ENCODE measurements at regions not wholly inside any gene's neighbourhood (a gene's known extent, or its start where the extent isn't known, plus 50 kb on each side); places are given as distances from the start of the nearest gene placed in this dataset.

DNA sequence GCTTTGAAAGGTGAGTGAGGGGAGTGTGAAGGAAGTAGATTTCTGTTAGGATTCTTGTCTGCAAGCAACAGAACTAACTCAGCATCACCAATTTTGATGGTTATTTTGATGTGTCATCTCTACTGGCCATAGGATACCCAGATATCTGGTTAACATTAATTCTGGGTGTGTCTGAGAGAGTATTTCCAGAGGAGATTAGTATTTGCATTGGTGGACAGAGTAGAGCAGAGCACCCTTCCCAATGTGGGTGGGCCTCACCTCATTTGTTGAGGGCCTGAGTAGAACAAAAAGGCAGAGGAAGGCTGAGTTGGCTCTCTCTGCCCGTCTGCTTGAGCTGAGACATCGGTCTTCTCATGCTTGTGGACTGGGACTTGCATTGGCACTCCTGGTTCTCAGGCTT is 121.8 kb upstream of the POU3F1 start:
- H3K27ac ChIP-seq, result no peak overlapping the region
- no peaks in the 10 kb centered on the region for H3K27me3 ChIP-seq (replicated peaks; ENCODE audit: insufficient read depth)
- no peaks in the 10 kb centered on the region for H3K4me1 ChIP-seq (ENCODE audit: control insufficient read depth in 1 of 2, low read depth in 2 of 2)
- no peaks in the 10 kb centered on the region for H3K36me3 ChIP-seq
- no peak for DNase-seq (ENCODE audit: low spot score)
- no peak for ATAC-seq (ENCODE audit: insufficient number of reproducible peaks, low FRiP score, low read depth)
- H3K9me3 ChIP-seq, result no peaks in the 10 kb centered on the region
- TF ChIP-seq, protein P1, sequence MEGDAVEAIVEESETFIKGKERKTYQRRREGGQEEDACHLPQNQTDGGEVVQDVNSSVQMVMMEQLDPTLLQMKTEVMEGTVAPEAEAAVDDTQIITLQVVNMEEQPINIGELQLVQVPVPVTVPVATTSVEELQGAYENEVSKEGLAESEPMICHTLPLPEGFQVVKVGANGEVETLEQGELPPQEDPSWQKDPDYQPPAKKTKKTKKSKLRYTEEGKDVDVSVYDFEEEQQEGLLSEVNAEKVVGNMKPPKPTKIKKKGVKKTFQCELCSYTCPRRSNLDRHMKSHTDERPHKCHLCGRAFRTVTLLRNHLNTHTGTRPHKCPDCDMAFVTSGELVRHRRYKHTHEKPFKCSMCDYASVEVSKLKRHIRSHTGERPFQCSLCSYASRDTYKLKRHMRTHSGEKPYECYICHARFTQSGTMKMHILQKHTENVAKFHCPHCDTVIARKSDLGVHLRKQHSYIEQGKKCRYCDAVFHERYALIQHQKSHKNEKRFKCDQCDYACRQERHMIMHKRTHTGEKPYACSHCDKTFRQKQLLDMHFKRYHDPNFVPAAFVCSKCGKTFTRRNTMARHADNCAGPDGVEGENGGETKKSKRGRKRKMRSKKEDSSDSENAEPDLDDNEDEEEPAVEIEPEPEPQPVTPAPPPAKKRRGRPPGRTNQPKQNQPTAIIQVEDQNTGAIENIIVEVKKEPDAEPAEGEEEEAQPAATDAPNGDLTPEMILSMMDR (IDR thresholded peaks at IDR 0.05), result no peak
- no peak overlapping the region for H3K4me3 ChIP-seq

DNA sequence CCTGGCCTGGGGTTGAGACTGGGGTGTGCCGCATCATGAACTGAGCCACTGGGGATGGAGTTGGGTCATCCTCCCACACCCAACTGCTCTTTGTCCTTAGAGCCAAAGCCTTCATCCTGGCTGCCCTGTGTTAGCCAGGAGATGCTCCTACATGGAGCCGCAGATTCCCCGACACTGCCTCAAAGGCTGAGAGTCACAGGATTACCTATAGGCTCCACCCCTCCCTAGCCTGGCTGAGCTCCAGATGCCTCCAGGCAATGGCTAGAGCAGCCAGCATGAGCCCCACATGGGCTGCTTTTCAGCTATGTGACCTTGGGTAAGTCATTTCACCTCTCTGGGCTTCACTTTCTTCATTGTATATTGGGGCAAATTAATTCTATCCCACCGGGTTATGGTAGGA is 119.9 kb upstream of the POU3F1 start:
- Histone ChIP-seq H3K4me1 (ENCODE audit: control insufficient read depth in 1 of 2, low read depth in 2 of 2) (no peaks in the 10 kb centered on the region), H3K27ac (no peak overlapping the region), H3K9me3 (no peaks in the 10 kb centered on the region), H3K27me3 (replicated peaks; ENCODE audit: insufficient read depth) (no peaks in the 10 kb centered on the region), H3K4me3 (no peak overlapping the region), H3K36me3 (no peaks in the 10 kb centered on the region)
- TF ChIP-seq, protein P1 (IDR thresholded peaks at IDR 0.05), result no peak
- ATAC-seq (ENCODE audit: insufficient number of reproducible peaks, low FRiP score, low read depth) (no peak), DNase-seq (ENCODE audit: low spot score) (no peak)

DNA sequence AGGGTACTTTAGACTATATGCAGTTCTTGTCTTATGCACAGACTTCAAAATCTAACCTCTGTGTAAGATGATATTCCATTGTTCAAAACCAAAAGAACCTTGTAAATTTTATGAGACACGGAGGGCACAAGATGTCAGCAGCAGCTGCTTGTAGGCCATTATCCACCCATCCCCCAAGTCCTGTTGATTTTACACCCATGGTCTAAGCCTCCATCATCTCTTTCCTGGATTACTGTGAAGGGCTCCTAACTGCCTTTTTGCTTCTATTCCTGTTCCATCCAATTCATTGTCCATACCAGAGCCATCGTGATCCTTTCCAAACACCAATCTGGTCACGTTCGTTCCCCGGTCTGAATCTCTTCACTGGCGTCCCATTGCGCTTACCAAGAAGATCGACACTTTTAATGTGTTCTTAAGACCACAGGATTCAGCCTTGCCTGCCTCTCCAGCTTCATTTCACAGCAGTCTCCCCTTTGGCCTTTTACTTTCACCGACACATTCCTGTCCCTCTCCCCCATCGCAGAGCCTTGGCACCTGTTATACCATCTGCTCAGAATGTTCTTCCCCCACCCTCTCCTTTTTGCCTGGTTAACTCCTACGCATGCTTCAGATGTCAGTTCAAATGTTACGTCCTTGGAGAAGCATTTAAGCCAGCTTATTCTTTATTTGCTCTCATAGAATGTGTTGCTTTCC is 107.3 kb upstream of the POU3F1 start:
- TF ChIP-seq, protein P1 (IDR thresholded peaks at IDR 0.05), result no peak
- no peak overlapping the region for H3K27ac ChIP-seq
- H3K9me3 ChIP-seq, result no peaks in the 10 kb centered on the region
- ATAC-seq (ENCODE audit: insufficient number of reproducible peaks, low FRiP score, low read depth) (no peak), DNase-seq (ENCODE audit: low spot score) (no peak)
- no peaks in the 10 kb centered on the region for H3K36me3 ChIP-seq
- H3K27me3 ChIP-seq (replicated peaks; ENCODE audit: insufficient read depth), result no peaks in the 10 kb centered on the region
- no peaks in the 10 kb centered on the region for H3K4me1 ChIP-seq (ENCODE audit: control insufficient read depth in 1 of 2, low read depth in 2 of 2)
- H3K4me3 ChIP-seq, result no peak overlapping the region

DNA sequence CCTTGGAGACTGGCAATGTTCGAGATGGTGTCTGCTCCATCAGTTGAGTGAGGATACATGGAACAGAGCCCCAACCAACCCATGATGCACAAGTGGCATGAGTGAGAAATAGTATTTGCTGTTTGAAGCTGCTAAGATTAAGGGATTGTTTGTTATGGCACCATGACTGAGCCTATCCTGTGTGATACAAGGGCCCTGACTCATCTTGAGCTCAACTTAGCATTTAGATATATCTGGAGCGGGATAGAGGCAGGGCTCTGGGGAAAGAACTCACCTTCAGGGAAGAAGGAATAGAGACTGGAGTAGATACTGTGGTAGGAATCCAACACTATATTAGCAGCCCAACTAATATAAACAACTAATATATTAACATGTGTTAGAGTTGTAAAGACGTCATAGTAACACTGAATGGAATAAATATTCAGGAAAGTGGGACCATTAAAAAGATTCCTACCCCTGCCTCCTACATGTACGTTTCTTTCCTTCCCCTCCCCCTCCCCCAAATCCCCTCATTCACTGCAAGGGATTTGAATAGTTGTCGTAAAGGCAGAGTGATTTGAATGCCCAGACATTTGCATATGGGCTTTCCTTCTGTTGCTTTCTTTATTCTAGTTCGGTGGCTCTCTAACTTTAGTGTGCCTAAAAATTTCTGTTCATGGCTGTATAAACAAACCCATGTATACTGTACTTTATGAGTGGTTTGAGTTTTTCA is 106.6 kb upstream of the POU3F1 start:
- Histone ChIP-seq H3K9me3 (no peaks in the 10 kb centered on the region), H3K27ac (no peak overlapping the region), H3K4me3 (no peak overlapping the region), H3K4me1 (ENCODE audit: control insufficient read depth in 1 of 2, low read depth in 2 of 2) (no peaks in the 10 kb centered on the region), H3K27me3 (replicated peaks; ENCODE audit: insufficient read depth) (no peaks in the 10 kb centered on the region), H3K36me3 (no peaks in the 10 kb centered on the region)
- DNase-seq (ENCODE audit: low spot score) (no peak), ATAC-seq (ENCODE audit: insufficient number of reproducible peaks, low FRiP score, low read depth) (no peak)
- TF ChIP-seq, protein P1 (IDR thresholded peaks at IDR 0.05), result no peak

DNA sequence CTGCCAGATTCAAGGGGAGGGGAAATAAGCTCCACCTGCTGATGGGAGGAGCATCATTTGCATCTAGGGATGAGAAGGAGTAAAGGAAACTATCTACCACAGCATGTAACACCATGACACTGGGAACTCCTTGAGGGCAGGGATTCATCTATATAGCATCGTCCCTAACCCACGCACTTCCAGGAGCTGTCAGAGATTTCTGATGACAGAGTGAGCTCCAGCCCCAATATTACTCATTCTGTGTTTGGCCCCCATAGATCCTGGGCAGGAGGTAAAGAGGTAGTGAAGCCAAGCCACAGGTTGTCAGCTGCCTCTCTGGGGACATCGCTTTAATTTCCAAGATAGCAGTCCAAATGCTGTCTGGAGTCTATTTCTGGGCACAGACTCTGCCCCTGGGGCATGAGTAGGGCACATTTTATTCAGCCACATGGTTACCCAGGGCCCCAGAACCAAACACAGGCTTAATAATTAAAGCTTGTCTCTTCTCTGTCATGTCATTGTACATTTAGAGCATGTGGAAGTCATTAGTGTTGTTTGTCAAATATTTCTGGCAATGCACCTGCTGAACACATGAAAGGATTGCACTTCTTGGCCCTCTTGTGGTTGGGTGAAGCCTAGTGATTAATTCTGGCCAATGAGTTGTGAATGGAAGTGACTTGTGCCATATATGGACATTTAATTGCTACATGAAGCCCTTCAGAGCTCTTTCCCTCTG is 105.9 kb upstream of the POU3F1 start:
- H3K27me3 ChIP-seq (replicated peaks; ENCODE audit: insufficient read depth), result no peaks in the 10 kb centered on the region
- ATAC-seq (ENCODE audit: insufficient number of reproducible peaks, low FRiP score, low read depth), result no peak
- TF ChIP-seq, protein P1 (IDR thresholded peaks at IDR 0.05), result no peak

More for the DNA sequence above, 105.9 kb upstream of the POU3F1 start:
- Histone ChIP-seq H3K4me1 (ENCODE audit: control insufficient read depth in 1 of 2, low read depth in 2 of 2) (no peaks in the 10 kb centered on the region), H3K4me3 (no peak overlapping the region), H3K36me3 (no peaks in the 10 kb centered on the region), H3K9me3 (no peaks in the 10 kb centered on the region), H3K27ac (no peak overlapping the region)
- no peak for DNase-seq (ENCODE audit: low spot score)

All from thoracic aorta (tissue), 2 donors.